ENCODE measurements at regions not wholly inside any gene's neighbourhood (a gene's known extent, or its start where the extent isn't known, plus 50 kb on each side); places are given as distances from the start of the nearest gene placed in this dataset.

DNA sequence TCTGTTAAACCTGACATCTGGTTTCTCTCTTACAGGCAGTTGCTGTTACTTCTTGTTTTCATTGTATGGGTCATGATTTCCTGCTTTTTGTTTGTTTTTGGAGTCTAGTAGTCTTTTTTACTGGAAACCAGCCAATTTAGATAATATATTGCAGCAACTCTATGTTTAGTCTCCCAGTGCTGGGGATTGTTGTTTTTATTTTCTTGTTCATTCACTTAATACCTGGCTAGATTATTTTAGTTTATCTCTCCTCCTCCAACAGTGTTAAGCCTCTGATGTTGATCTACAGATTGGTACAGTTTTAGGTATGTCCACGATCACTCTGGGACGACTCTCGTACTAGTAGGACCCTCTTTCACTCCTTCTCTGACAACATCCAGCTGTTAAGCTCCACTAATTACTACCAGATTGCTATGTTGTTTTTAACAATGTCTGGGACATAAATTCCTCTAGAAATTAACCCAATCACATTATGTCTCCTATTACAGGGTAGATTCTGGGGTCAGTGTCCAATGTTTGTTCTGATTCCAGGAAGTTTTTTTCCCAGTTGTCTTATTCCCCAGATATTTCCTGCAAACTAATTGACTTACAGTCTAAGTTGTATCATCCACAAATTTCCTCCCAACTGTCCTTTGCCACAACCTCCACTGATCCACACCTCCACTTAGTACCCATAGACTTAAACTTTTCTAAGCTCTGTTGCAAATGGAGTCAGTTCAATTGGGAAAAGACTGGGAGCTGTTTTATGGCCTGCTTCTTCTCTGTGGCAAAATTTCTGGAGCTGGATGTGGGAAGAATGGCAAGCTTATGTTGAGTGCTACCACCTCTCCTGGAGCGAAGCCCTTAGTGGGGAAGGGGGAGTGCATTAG, 1280.6 kb upstream of the CNTN5 start:
- Mint-ChIP-seq H3K4me3 (no peak overlapping the region), H3K27ac (no peak overlapping the region), H3K27me3 (no peaks in the 10 kb centered on the region), H3K9me3 (peaks cover 4% of the 10 kb centered on the region), H3K4me1 (no peaks in the 10 kb centered on the region), H3K36me3 (no peaks in the 10 kb centered on the region)
- DNase-seq = no peak
- no peak for ATAC-seq (ENCODE audit: low read depth)
- POLR2A ChIA-PET = no interaction called here

- DNase-seq (no peak), ATAC-seq (ENCODE audit: low read depth) (no peak)
- Mint-ChIP-seq H3K27ac (no peak overlapping the region), H3K9me3 (peaks cover 4% of the 10 kb centered on the region), H3K4me1 (no peaks in the 10 kb centered on the region), H3K27me3 (no peaks in the 10 kb centered on the region), H3K4me3 (no peak overlapping the region), H3K36me3 (no peaks in the 10 kb centered on the region)
- POLR2A ChIA-PET = no interaction called here
Observed at GRCh38 chr11:97740801-97741151, 1280.0 kb upstream of the CNTN5 start.

GRCh38 chr11:97742717-97743116, 1278.0 kb upstream of the CNTN5 start:
- H3K27me3 Mint-ChIP-seq = no peaks in the 10 kb centered on the region
- no peak for DNase-seq
- no peak overlapping the region for H3K27ac Mint-ChIP-seq
- no peaks in the 10 kb centered on the region for H3K4me1 Mint-ChIP-seq
- H3K9me3 Mint-ChIP-seq = peaks cover 1% of the 10 kb centered on the region
- no peak for ATAC-seq (ENCODE audit: low read depth)
- POLR2A ChIA-PET = no interaction called here
- no peaks in the 10 kb centered on the region for H3K36me3 Mint-ChIP-seq
- no peak overlapping the region for H3K4me3 Mint-ChIP-seq

- Mint-ChIP-seq H3K4me3 (no peak overlapping the region), H3K27ac (no peak overlapping the region), H3K9me3 (peaks cover 1% of the 10 kb centered on the region), H3K27me3 (no peaks in the 10 kb centered on the region), H3K4me1 (no peaks in the 10 kb centered on the region), H3K36me3 (no peaks in the 10 kb centered on the region)
- POLR2A ChIA-PET = no interaction called here
- ATAC-seq (ENCODE audit: low read depth) = no peak
- no peak for DNase-seq
Observed at GRCh38 chr11:97743205-97743742, 1277.5 kb upstream of the CNTN5 start.

GRCh38 chr11:97745515-97746050, 1275.2 kb upstream of the CNTN5 start:
- Mint-ChIP-seq H3K4me1 (no peaks in the 10 kb centered on the region), H3K4me3 (no peak overlapping the region), H3K27ac (no peak overlapping the region), H3K36me3 (no peaks in the 10 kb centered on the region), H3K27me3 (no peaks in the 10 kb centered on the region), H3K9me3 (no peaks in the 10 kb centered on the region)
- POLR2A ChIA-PET = no interaction called here
- no peak for ATAC-seq (ENCODE audit: low read depth)
- DNase-seq = no peak

DNA sequence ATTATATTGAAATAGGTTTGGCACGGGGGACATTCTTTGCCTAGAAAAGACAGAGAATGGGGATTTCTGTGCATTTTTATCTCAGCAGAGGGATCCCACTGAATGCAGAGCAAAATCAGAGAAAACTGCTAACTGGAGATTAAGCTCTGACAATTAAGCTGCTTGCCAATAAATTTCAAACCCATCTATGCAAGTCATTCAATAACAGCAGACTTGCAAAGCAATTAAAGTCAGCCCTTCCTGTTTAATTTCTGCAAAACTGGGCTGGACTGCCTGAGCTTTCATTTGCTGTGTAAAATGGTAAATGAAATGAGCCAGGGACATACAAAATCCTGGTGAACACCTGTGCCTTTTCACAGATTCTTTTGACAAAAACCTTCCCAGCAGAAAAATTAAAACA, 1273.9 kb upstream of the CNTN5 start:
- Mint-ChIP-seq H3K36me3 (no peaks in the 10 kb centered on the region), H3K4me3 (no peak overlapping the region), H3K27ac (no peak overlapping the region), H3K27me3 (no peaks in the 10 kb centered on the region), H3K9me3 (no peaks in the 10 kb centered on the region), H3K4me1 (no peaks in the 10 kb centered on the region)
- DNase-seq (no peak), ATAC-seq (ENCODE audit: low read depth) (no peak)
- POLR2A ChIA-PET = no interaction called here

- Mint-ChIP-seq H3K27ac (no peak overlapping the region), H3K27me3 (no peaks in the 10 kb centered on the region), H3K4me3 (no peak overlapping the region), H3K36me3 (no peaks in the 10 kb centered on the region), H3K4me1 (no peaks in the 10 kb centered on the region), H3K9me3 (no peaks in the 10 kb centered on the region)
- ATAC-seq (ENCODE audit: low read depth) = no peak
- POLR2A ChIA-PET = no interaction called here
- no peak for DNase-seq
Observed at GRCh38 chr11:97751405-97751804, 1269.3 kb upstream of the CNTN5 start.

- Mint-ChIP-seq H3K36me3 (no peaks in the 10 kb centered on the region), H3K27ac (no peak overlapping the region), H3K4me1 (no peaks in the 10 kb centered on the region), H3K4me3 (no peak overlapping the region), H3K27me3 (no peaks in the 10 kb centered on the region), H3K9me3 (no peaks in the 10 kb centered on the region)
- DNase-seq = no peak
- POLR2A ChIA-PET = no interaction called here
- ATAC-seq (ENCODE audit: low read depth) = no peak
Observed at GRCh38 chr11:97751952-97752351, 1268.8 kb upstream of the CNTN5 start.

DNA sequence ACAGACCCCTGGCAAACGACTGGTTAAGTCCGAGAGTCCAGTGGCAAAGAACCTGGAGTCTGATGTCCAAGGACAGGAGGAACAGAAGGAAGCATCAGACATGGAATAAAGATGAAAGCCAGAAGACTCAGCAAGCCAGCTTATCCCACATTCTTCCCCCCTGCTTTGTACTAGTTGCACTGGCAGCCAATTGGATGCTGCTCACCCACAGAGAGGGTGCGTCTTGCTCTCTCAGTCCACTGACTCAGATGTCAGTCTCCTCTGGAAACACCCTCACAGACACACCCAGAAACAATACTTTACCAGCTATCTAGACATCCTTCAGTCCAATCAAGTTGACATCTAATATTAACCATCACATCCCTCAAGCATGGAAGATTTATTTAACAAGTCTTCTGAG, 1265.8 kb upstream of the CNTN5 start:
- POLR2A ChIA-PET = no interaction called here
- H3K4me1 Mint-ChIP-seq = no peaks in the 10 kb centered on the region
- ATAC-seq (ENCODE audit: low read depth) (no peak), DNase-seq (no peak)
- H3K27ac Mint-ChIP-seq = no peak overlapping the region
- H3K9me3 Mint-ChIP-seq = no peaks in the 10 kb centered on the region
- H3K27me3 Mint-ChIP-seq = no peaks in the 10 kb centered on the region
- H3K36me3 Mint-ChIP-seq = no peaks in the 10 kb centered on the region
- H3K4me3 Mint-ChIP-seq = no peak overlapping the region

DNA sequence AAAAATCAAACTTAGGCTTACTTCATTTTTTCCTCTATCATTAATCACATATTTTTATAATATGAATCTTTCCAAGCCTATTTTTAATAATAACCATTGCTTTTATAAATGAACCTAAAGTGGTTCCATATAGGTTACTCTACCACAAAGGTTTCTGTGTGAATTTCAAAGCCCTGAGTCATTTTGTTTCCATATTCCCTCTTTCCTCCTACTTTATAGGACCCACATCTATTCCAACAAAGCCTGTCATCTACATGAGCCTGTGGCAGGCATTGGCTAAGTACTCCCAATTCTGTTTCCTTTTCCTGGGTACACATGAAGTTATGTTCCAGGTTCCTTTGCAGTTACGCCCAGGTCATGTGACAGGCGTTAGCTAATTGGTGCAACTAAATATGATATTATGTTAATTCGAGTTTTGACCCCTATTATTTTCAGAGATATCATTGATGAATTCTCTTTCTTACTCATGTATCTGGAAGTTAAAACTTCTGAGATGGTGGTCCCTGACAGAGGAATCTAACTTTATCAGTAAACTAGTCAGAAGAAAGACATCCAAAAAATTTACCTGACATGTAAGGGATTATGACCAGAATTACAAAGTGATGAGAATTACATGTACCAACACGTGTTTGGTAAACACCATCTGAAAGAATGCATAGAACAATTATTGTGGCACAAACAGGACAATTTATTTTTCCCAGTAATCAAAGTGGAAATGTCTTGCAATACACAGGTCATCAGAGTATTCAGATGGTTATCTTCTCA, 1264.0 kb upstream of the CNTN5 start:
- Mint-ChIP-seq H3K27me3 (no peaks in the 10 kb centered on the region), H3K9me3 (peaks cover 1% of the 10 kb centered on the region), H3K27ac (no peak overlapping the region), H3K4me3 (no peak overlapping the region), H3K4me1 (no peaks in the 10 kb centered on the region), H3K36me3 (no peaks in the 10 kb centered on the region)
- POLR2A ChIA-PET = no interaction called here
- no peak for ATAC-seq (ENCODE audit: low read depth)
- DNase-seq = no peak

DNA sequence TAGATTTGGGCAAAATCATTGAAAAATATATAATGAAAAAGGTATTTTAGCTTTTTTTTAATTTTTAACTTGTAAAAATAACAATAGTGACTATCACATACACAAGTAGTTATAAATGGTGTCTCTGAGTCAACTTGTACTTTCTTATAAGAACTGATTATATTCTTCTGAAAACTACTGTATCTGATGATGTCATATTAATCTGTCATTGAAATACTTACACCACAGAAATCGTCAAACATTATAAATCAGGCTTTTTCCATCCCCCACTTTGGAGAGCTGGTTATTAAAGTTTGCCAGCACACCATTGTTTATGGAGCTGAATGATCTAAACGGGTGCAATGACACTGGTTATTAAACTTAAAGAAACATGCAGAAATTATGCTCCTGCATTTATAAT, 1259.6 kb upstream of the CNTN5 start:
- POLR2A ChIA-PET = no interaction called here
- no peaks in the 10 kb centered on the region for H3K4me1 Mint-ChIP-seq
- DNase-seq (no peak), ATAC-seq (ENCODE audit: low read depth) (no peak)
- peaks cover 2% of the 10 kb centered on the region for H3K9me3 Mint-ChIP-seq
- no peak overlapping the region for H3K27ac Mint-ChIP-seq
- H3K27me3 Mint-ChIP-seq = no peaks in the 10 kb centered on the region
- no peaks in the 10 kb centered on the region for H3K36me3 Mint-ChIP-seq
- no peak overlapping the region for H3K4me3 Mint-ChIP-seq

DNA sequence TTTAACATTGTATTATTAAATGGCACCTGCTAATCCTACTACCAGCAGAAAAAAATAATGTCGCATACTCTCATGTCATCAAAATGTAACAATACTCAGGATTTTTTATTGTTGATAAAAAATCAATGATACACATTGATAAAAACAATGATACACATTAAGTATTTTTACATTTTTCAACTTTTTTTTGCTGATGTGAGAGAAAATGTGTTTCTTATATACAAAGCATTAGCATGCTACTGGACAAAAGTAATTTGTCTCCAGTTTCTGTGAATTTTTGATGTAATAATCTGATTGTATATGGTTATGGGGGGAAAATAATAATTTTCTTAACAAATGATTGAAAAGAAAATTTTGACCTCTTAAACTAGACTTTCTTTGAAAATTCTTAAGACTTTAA, 1256.6 kb upstream of the CNTN5 start:
- Mint-ChIP-seq H3K4me1 (no peaks in the 10 kb centered on the region), H3K9me3 (peaks cover 2% of the 10 kb centered on the region), H3K27ac (no peak overlapping the region), H3K36me3 (no peaks in the 10 kb centered on the region), H3K27me3 (no peaks in the 10 kb centered on the region), H3K4me3 (no peak overlapping the region)
- no peak for ATAC-seq (ENCODE audit: low read depth)
- DNase-seq = no peak
- POLR2A ChIA-PET = no interaction called here

- Mint-ChIP-seq H3K4me1 (no peaks in the 10 kb centered on the region), H3K27me3 (no peaks in the 10 kb centered on the region), H3K4me3 (no peak overlapping the region), H3K27ac (no peak overlapping the region), H3K36me3 (no peaks in the 10 kb centered on the region), H3K9me3 (peaks cover 2% of the 10 kb centered on the region)
- POLR2A ChIA-PET = no interaction called here
- DNase-seq = no peak
- ATAC-seq (ENCODE audit: low read depth) = no peak
Observed at GRCh38 chr11:97764605-97765004, 1256.1 kb upstream of the CNTN5 start.

GRCh38 chr11:97770570-97770969, 1250.2 kb upstream of the CNTN5 start:
- Mint-ChIP-seq H3K4me1 (no peaks in the 10 kb centered on the region), H3K27me3 (no peaks in the 10 kb centered on the region), H3K36me3 (no peaks in the 10 kb centered on the region), H3K27ac (no peak overlapping the region), H3K4me3 (no peak overlapping the region), H3K9me3 (peaks cover 1% of the 10 kb centered on the region)
- ATAC-seq (ENCODE audit: low read depth) (no peak), DNase-seq (no peak)
- POLR2A ChIA-PET = no interaction called here

Measured in activated naive CD8-positive, alpha-beta T cell treated with anti-CD3 and anti-CD28 coated beads, Interleukin-2, amount 10 ng/mL, durations not matched to agents 7 days and 5 days (primary cell).